ENCODE measurements at regions not wholly inside any gene's neighbourhood (a gene's known extent, or its start where the extent isn't known, plus 50 kb on each side); places are given as distances from the start of the nearest gene placed in this dataset.
A peak's percentile ranks its signal among the peaks of the same experiment; 100 is the strongest.

GRCh38 chr9:86655147-86655546 lies 292.2 kb downstream of the GAS1 start:
- CTCF ChIA-PET, result interaction anchor here (0.9 to 1.3 kb wide), 2 partner anchors 18 to 25 kb away, joined by 3 read pairs; no protein-coding TSS in a partner anchor
- no peak for TF ChIP-seq SMC3 (IDR thresholded peaks at IDR 0.05; ENCODE audit: low read depth, low read length)
- no peak for TF ChIP-seq RFX5 (IDR thresholded peaks at IDR 0.05; ENCODE audit: low read length)
- peak; percentile 82 for TF ChIP-seq REST (IDR thresholded peaks at IDR 0.05; ENCODE audit: low read depth, low read length)
- no peak for TF ChIP-seq TCF12 (IDR thresholded peaks at IDR 0.05)
- TF ChIP-seq MXI1 (IDR thresholded peaks at IDR 0.05; ENCODE audit: low read depth, low read length), result no peak
- POLR2A ChIA-PET, result no interaction called here
- Histone ChIP-seq H3F3A (replicated peaks; ENCODE audit: insufficient read depth) (no peaks in the 10 kb centered on the region), H4K20me1 (ENCODE audit: insufficient read depth) (no peaks in the 10 kb centered on the region), H3K4me1 (ENCODE audit: control insufficient read depth in 1 of 2, insufficient read depth in 2 of 2, low read depth in 1 of 2, low read length in 1 of 2) (no peaks in the 10 kb centered on the region; a peak in 2 of 4 replicates), H3K9ac (no peak overlapping the region), H3K4me2 (no peak overlapping the region), H3K27ac (ENCODE audit: low read depth in 2 of 2, low read length in 1 of 2) (no peak overlapping the region), H3K4me3 (ENCODE audit: low read depth in 2 of 2, low read length in 1 of 2) (no peak overlapping the region), H3K9me2 (no peaks in the 10 kb centered on the region), H3K36me3 (replicated peaks in 1 of 2; ENCODE audit: control insufficient read depth in 1 of 2, insufficient read depth in 2 of 2, low read length in 1 of 2) (no peaks in the 10 kb centered on the region), H3K79me2 (ENCODE audit: insufficient read depth) (no peaks in the 10 kb centered on the region), H3K9me3 (no peaks in the 10 kb centered on the region), H3K27me3 (ENCODE audit: insufficient read depth) (no peaks in the 10 kb centered on the region), H2AFZ (ENCODE audit: low read depth) (no peak overlapping the region)
- DNase-seq, result no peak

- DNase-seq, result no peak
- ChIA-PET CTCF (interaction anchor here (2.3 kb wide), 1 partner anchor 13 kb away, joined by 6 read pairs; no protein-coding TSS in a partner anchor), POLR2A (no interaction called here)
- Histone ChIP-seq H3K27ac (ENCODE audit: low read depth in 2 of 2, low read length in 1 of 2) (no peak overlapping the region), H2AFZ (ENCODE audit: low read depth) (no peak overlapping the region), H3F3A (replicated peaks; ENCODE audit: insufficient read depth) (no peaks in the 10 kb centered on the region), H3K4me3 (ENCODE audit: low read depth in 2 of 2, low read length in 1 of 2) (no peak overlapping the region), H3K4me1 (ENCODE audit: control insufficient read depth in 1 of 2, insufficient read depth in 2 of 2, low read depth in 1 of 2, low read length in 1 of 2) (no peaks in the 10 kb centered on the region; a peak in 2 of 4 replicates), H3K4me2 (no peak overlapping the region), H3K9me3 (no peaks in the 10 kb centered on the region), H3K36me3 (replicated peaks in 1 of 2; ENCODE audit: control insufficient read depth in 1 of 2, insufficient read depth in 2 of 2, low read length in 1 of 2) (no peaks in the 10 kb centered on the region), H3K79me2 (ENCODE audit: insufficient read depth) (no peaks in the 10 kb centered on the region), H3K9me2 (no peaks in the 10 kb centered on the region), H3K9ac (no peak overlapping the region), H4K20me1 (ENCODE audit: insufficient read depth) (no peaks in the 10 kb centered on the region), H3K27me3 (ENCODE audit: insufficient read depth) (no peaks in the 10 kb centered on the region)
- WGBS (ENCODE audit: low lambda C conversion rate), result 66% methylated on average over 3 of the region's 3 CpGs
- TF ChIP-seq POLR2AphosphoS5 (IDR thresholded peaks at IDR 0.05; ENCODE audit: low read depth, low read length) (no peak), REST (IDR thresholded peaks at IDR 0.05; ENCODE audit: low read depth, low read length) (no peak), MAX (IDR thresholded peaks at IDR 0.05; ENCODE audit: low read depth) (no peak), RXRA (IDR thresholded peaks at IDR 0.05; ENCODE audit: borderline replicate concordance, low read depth) (no peak), ELF1 (IDR thresholded peaks at IDR 0.05) (no peak), SIN3A (IDR thresholded peaks at IDR 0.05; ENCODE audit: borderline replicate concordance, low read depth, low read length) (no peak), NRF1 (IDR thresholded peaks at IDR 0.05; ENCODE audit: low read depth, low read length) (no peak), CHD2 (IDR thresholded peaks at IDR 0.05; ENCODE audit: low read length, partially characterized antibody) (no peak), RFX5 (IDR thresholded peaks at IDR 0.05; ENCODE audit: low read length) (no peak), RCOR1 (IDR thresholded peaks at IDR 0.05; ENCODE audit: low read length) (no peak), NFIC (IDR thresholded peaks at IDR 0.05; ENCODE audit: borderline replicate concordance) (no peak), MXI1 (IDR thresholded peaks at IDR 0.05; ENCODE audit: low read depth, low read length) (no peak), YY1 (IDR thresholded peaks at IDR 0.05; ENCODE audit: low read depth) (no peak), TAF1 (IDR thresholded peaks at IDR 0.05; ENCODE audit: borderline replicate concordance, low read depth, low read length) (no peak), GABPA (IDR thresholded peaks at IDR 0.05; ENCODE audit: low read depth) (no peak)
Measured at GRCh38 chr9:86653466-86653865, 293.8 kb downstream of the GAS1 start.

Measured in SK-N-SH (cell line).